ENCODE measurements at regions not wholly inside any gene's neighbourhood (a gene's known extent, or its start where the extent isn't known, plus 50 kb on each side); places are given as distances from the start of the nearest gene placed in this dataset.

DNA sequence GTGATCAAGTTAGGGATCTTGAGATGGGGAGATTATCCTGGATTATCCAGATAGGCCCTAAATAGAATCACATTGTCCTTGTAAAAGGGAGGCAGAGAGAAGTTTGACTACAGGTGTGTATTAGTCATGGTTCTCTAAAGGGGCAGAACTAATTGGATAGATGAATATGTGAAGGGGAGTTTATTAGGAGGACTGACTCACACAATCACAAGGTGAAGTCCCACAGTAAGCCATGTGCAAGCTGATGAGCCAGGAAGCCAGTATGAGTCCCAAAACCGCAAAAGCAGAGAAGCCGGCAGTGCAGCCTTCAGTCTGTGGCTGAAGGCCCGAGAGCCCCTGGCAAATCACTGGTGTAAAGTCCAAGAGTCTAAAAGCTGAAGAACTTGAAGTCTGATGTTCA is 275.8 kb downstream of the KCNS3 start:
- TF ChIP-seq, protein P1, sequence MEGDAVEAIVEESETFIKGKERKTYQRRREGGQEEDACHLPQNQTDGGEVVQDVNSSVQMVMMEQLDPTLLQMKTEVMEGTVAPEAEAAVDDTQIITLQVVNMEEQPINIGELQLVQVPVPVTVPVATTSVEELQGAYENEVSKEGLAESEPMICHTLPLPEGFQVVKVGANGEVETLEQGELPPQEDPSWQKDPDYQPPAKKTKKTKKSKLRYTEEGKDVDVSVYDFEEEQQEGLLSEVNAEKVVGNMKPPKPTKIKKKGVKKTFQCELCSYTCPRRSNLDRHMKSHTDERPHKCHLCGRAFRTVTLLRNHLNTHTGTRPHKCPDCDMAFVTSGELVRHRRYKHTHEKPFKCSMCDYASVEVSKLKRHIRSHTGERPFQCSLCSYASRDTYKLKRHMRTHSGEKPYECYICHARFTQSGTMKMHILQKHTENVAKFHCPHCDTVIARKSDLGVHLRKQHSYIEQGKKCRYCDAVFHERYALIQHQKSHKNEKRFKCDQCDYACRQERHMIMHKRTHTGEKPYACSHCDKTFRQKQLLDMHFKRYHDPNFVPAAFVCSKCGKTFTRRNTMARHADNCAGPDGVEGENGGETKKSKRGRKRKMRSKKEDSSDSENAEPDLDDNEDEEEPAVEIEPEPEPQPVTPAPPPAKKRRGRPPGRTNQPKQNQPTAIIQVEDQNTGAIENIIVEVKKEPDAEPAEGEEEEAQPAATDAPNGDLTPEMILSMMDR (IDR thresholded peaks at IDR 0.05; ENCODE audit: low read depth, low read length, poor library complexity, severe bottlenecking), result no peak
- no peak for TF ChIP-seq EZH2phosphoT487 (IDR thresholded peaks at IDR 0.05; ENCODE audit: borderline replicate concordance, low read length)
